BE2C (cell line): ENCODE measurements at regions not wholly inside any gene's neighbourhood (a gene's known extent, or its start where the extent isn't known, plus 50 kb on each side); places are given as distances from the start of the nearest gene placed in this dataset.

Experiments used
- DNase-seq: peaks from one replicate; pipeline ENCODE4 v3.0.0-alpha.2; 2020
- H3K27me3 ChIP-seq: fragments of 250-450 bp; sonication (Bioruptor Pico); 2 replicates; pipeline ENCODE4 v1.5.1; 2020; ENCODE audit warnings: mild to moderate bottlenecking
- H3K36me3 ChIP-seq: fragments of 250-450 bp; sonication (Bioruptor Pico); 2 replicates; pipeline ENCODE4 v1.5.1; 2020; ENCODE audit warnings: mild to moderate bottlenecking
- H3K4me1 ChIP-seq: fragments of 250-450 bp; sonication (Bioruptor Pico); 2 replicates; pipeline ENCODE4 v1.5.1; 2020
- H3K4me3 ChIP-seq: 2 replicates; pipeline ENCODE4 v1.5.1; 2011; ENCODE audit warnings: low read depth, low read length
- H3K9me3 ChIP-seq: fragments of 250-450 bp; sonication (Bioruptor Pico); 2 replicates; pipeline ENCODE4 v1.5.1; 2020
- CTCF ChIP-seq: IDR thresholded peaks from 2 replicates; pipeline ENCODE4 v1.5.1; 2012; ENCODE audit warnings: mild to moderate bottlenecking, low read depth, low read length

- no peak for DNase-seq
- Histone ChIP-seq H3K27me3 (no peaks in the 10 kb centered on the region), H3K4me3 (no peak overlapping the region), H3K36me3 (no peaks in the 10 kb centered on the region), H3K4me1 (no peaks in the 10 kb centered on the region), H3K9me3 (peaks cover 4% of the 10 kb centered on the region; the same call in 1 of the 2 replicates)
- TF ChIP-seq CTCF = no peak
Measured at GRCh38 chr16:79662669-79663313, 62.3 kb upstream of the MAF start.

- Histone ChIP-seq H3K4me1 (no peaks in the 10 kb centered on the region), H3K27me3 (no peaks in the 10 kb centered on the region), H3K4me3 (no peak overlapping the region), H3K9me3 (peaks cover 4% of the 10 kb centered on the region; the same call in 1 of the 2 replicates), H3K36me3 (no peaks in the 10 kb centered on the region)
- no peak for TF ChIP-seq CTCF
- no peak for DNase-seq
Measured at GRCh38 chr16:79662122-79662521, 61.6 kb upstream of the MAF start.

- no peak for TF ChIP-seq CTCF
Measured at GRCh38 chr16:79661578-79661977, 61.0 kb upstream of the MAF start.

GRCh38 chr16:79659344-79659743 is 58.8 kb upstream of the MAF start:
- Histone ChIP-seq H3K4me3 (no peak overlapping the region), H3K27me3 (no peaks in the 10 kb centered on the region), H3K4me1 (no peaks in the 10 kb centered on the region), H3K9me3 (peaks cover 4% of the 10 kb centered on the region; the same call in 1 of the 2 replicates), H3K36me3 (no peaks in the 10 kb centered on the region)
- TF ChIP-seq CTCF = no peak
- no peak for DNase-seq

More at GRCh38 chr16:79661578-79661977, 61.0 kb upstream of the MAF start:
- Histone ChIP-seq H3K9me3 (peaks cover 4% of the 10 kb centered on the region; the same call in 1 of the 2 replicates), H3K4me3 (no peak overlapping the region), H3K36me3 (no peaks in the 10 kb centered on the region), H3K27me3 (no peaks in the 10 kb centered on the region), H3K4me1 (no peaks in the 10 kb centered on the region)
- no peak for DNase-seq

GRCh38 chr16:79658301-79659033 is 57.9 kb upstream of the MAF start:
- Histone ChIP-seq H3K9me3 (peaks cover 4% of the 10 kb centered on the region; the same call in 1 of the 2 replicates), H3K27me3 (no peaks in the 10 kb centered on the region), H3K36me3 (no peaks in the 10 kb centered on the region), H3K4me3 (no peak overlapping the region), H3K4me1 (no peaks in the 10 kb centered on the region)
- DNase-seq = no peak
- no peak for TF ChIP-seq CTCF

- no peaks in the 10 kb centered on the region for H3K9me3 ChIP-seq
- TF ChIP-seq CTCF = no peak
- no peaks in the 10 kb centered on the region for H3K36me3 ChIP-seq
- no peak overlapping the region for H3K4me3 ChIP-seq
- no peaks in the 10 kb centered on the region for H3K27me3 ChIP-seq
- no peak for DNase-seq
- no peaks in the 10 kb centered on the region for H3K4me1 ChIP-seq
Measured at GRCh38 chr16:79656553-79657115, 56.1 kb upstream of the MAF start.
